ENCODE measurements at regions not wholly inside any gene's neighbourhood (a gene's known extent, or its start where the extent isn't known, plus 50 kb on each side); places are given as distances from the start of the nearest gene placed in this dataset.

- Histone ChIP-seq H3K27me3 (peaks cover 3% of the 10 kb centered on the region), H3K4me3 (no peak overlapping the region), H3K9me3 (no peaks in the 10 kb centered on the region), H3K4me1 (peaks cover 6% of the 10 kb centered on the region), H3K27ac (no peak overlapping the region), H3K36me3 (no peaks in the 10 kb centered on the region)
- WGBS = 77% methylated on average over 10 of the region's 10 CpGs
- DNase-seq (ENCODE audit: low spot score in 2 of 2) = peak in 1 of 2 donors; percentile 50
- no peak for TF ChIP-seq EP300 (IDR thresholded peaks at IDR 0.05)
- TF ChIP-seq POLR2A (IDR thresholded peaks at IDR 0.05) = no peak
- TF ChIP-seq POLR2AphosphoS5 (IDR thresholded peaks at IDR 0.05) = no peak
- no peak for TF ChIP-seq CTCF (IDR thresholded peaks at IDR 0.05)
Observed at GRCh38 chr2:240329116-240329665, 106.3 kb upstream of the GPC1 start.

- H3K27ac ChIP-seq = no peak overlapping the region
- peaks cover 6% of the 10 kb centered on the region for H3K4me1 ChIP-seq
- no peak for DNase-seq (ENCODE audit: low spot score in 2 of 2)
- no peak for TF ChIP-seq POLR2AphosphoS5 (IDR thresholded peaks at IDR 0.05)
- no peak for TF ChIP-seq POLR2A (IDR thresholded peaks at IDR 0.05)
- TF ChIP-seq CTCF (IDR thresholded peaks at IDR 0.05) = no peak
- no peak for TF ChIP-seq EP300 (IDR thresholded peaks at IDR 0.05)
- no peak overlapping the region for H3K4me3 ChIP-seq
- WGBS = 96% methylated on average over 4 of the region's 6 CpGs
- no peaks in the 10 kb centered on the region for H3K9me3 ChIP-seq
- H3K27me3 ChIP-seq = peaks cover 2% of the 10 kb centered on the region
- H3K36me3 ChIP-seq = no peaks in the 10 kb centered on the region
Observed at GRCh38 chr2:240329778-240330177, 105.7 kb upstream of the GPC1 start.

- DNase-seq (ENCODE audit: low spot score in 2 of 2) = no peak
- no peak overlapping the region for H3K27ac ChIP-seq
- TF ChIP-seq CTCF (IDR thresholded peaks at IDR 0.05) (no peak), EP300 (IDR thresholded peaks at IDR 0.05) (no peak), POLR2A (IDR thresholded peaks at IDR 0.05) (no peak), POLR2AphosphoS5 (IDR thresholded peaks at IDR 0.05) (no peak)
- H3K4me1 ChIP-seq = no peaks in the 10 kb centered on the region
- H3K4me3 ChIP-seq = no peak overlapping the region
- no peaks in the 10 kb centered on the region for H3K9me3 ChIP-seq
- WGBS = 75% methylated on average over 7 of the region's 7 CpGs
- no peaks in the 10 kb centered on the region for H3K36me3 ChIP-seq
- peaks cover 9% of the 10 kb centered on the region for H3K27me3 ChIP-seq
Observed at GRCh38 chr2:240333985-240334384, 101.5 kb upstream of the GPC1 start.

- Histone ChIP-seq H3K9me3 (no peaks in the 10 kb centered on the region), H3K4me3 (no peak overlapping the region), H3K4me1 (no peaks in the 10 kb centered on the region), H3K27me3 (peaks cover 11% of the 10 kb centered on the region), H3K27ac (no peak overlapping the region), H3K36me3 (no peaks in the 10 kb centered on the region)
- no peak for DNase-seq (ENCODE audit: low spot score in 2 of 2)
- 80% methylated on average over 3 of the region's 3 CpGs for WGBS
- TF ChIP-seq CTCF (IDR thresholded peaks at IDR 0.05) (no peak), POLR2AphosphoS5 (IDR thresholded peaks at IDR 0.05) (no peak), POLR2A (IDR thresholded peaks at IDR 0.05) (no peak), EP300 (IDR thresholded peaks at IDR 0.05) (no peak)
Observed at GRCh38 chr2:240335061-240335460, 100.4 kb upstream of the GPC1 start.

- no peaks in the 10 kb centered on the region for H3K4me1 ChIP-seq
- H3K36me3 ChIP-seq = no peaks in the 10 kb centered on the region
- H3K27ac ChIP-seq = no peak overlapping the region
- no peak for TF ChIP-seq POLR2AphosphoS5 (IDR thresholded peaks at IDR 0.05)
- TF ChIP-seq CTCF (IDR thresholded peaks at IDR 0.05) = no peak
- no peak for TF ChIP-seq POLR2A (IDR thresholded peaks at IDR 0.05)
- TF ChIP-seq EP300 (IDR thresholded peaks at IDR 0.05) = no peak
- H3K9me3 ChIP-seq = no peaks in the 10 kb centered on the region
- 86% methylated on average over 4 of the region's 4 CpGs for WGBS
- H3K27me3 ChIP-seq = peaks cover 23% of the 10 kb centered on the region
- no peak overlapping the region for H3K4me3 ChIP-seq
- DNase-seq (ENCODE audit: low spot score in 2 of 2) = peak in 1 of 2 donors; percentile 31
Observed at GRCh38 chr2:240336820-240337427, 98.5 kb upstream of the GPC1 start.

Data from suprapubic skin (tissue), 4 donors.